Testis (tissue), 2 donors: ENCODE measurements at regions not wholly inside any gene's neighbourhood (a gene's known extent, or its start where the extent isn't known, plus 50 kb on each side); places are given as distances from the start of the nearest gene placed in this dataset.

Source experiments
- POLR2A ChIP-seq: fragments of 450-650 bp; IDR thresholded peaks from one replicate; pipeline ENCODE4 v1.6.1; 2017; ENCODE audit warnings: antibody characterized with exemption, mild to moderate bottlenecking, moderate library complexity
- TF ChIP-seq, protein P1 (sequence below), 3 experiments: fragments of 450-650 bp in 2 of 3; fragments of 200-600 bp in 1 of 3; sonication (generic) in 1 of 3; IDR thresholded peaks; one replicate each; pipeline ENCODE4 v1.5.1; 2016 to 2019; ENCODE audit warnings: antibody characterized with exemption in 3 of 3, mild to moderate bottlenecking in 2 of 3, moderate library complexity in 1 of 3

- TF ChIP-seq, protein P1, sequence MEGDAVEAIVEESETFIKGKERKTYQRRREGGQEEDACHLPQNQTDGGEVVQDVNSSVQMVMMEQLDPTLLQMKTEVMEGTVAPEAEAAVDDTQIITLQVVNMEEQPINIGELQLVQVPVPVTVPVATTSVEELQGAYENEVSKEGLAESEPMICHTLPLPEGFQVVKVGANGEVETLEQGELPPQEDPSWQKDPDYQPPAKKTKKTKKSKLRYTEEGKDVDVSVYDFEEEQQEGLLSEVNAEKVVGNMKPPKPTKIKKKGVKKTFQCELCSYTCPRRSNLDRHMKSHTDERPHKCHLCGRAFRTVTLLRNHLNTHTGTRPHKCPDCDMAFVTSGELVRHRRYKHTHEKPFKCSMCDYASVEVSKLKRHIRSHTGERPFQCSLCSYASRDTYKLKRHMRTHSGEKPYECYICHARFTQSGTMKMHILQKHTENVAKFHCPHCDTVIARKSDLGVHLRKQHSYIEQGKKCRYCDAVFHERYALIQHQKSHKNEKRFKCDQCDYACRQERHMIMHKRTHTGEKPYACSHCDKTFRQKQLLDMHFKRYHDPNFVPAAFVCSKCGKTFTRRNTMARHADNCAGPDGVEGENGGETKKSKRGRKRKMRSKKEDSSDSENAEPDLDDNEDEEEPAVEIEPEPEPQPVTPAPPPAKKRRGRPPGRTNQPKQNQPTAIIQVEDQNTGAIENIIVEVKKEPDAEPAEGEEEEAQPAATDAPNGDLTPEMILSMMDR (IDR thresholded peaks at IDR 0.05): no peak
- no peak for TF ChIP-seq POLR2A
Measured at GRCh38 chr1:64335636-64336035, 132.2 kb downstream of the UBE2U start.
